ENCODE measurements at regions not wholly inside any gene's neighbourhood (a gene's known extent, or its start where the extent isn't known, plus 50 kb on each side); places are given as distances from the start of the nearest gene placed in this dataset.
"Not testable (repeated sequence)": the region's sequence is repeated elsewhere in the genome, so short reads cannot be mapped to it uniquely, and the experiment has no call there.

- DNase-seq (ENCODE audit: extremely low read depth, low read depth): no peak
- H3K4me3 ChIP-seq (replicated peaks; ENCODE audit: low read depth, low read length): no peak overlapping the region
- TF ChIP-seq CTCF (IDR thresholded peaks at IDR 0.05; ENCODE audit: low read depth, low read length, missing control alignments): no peak
Observed at GRCh38 chr3:3927965-3928364, 128.7 kb downstream of the LRRN1 start.

- H3K4me3 ChIP-seq (replicated peaks; ENCODE audit: low read depth, low read length); DNase-seq (ENCODE audit: extremely low read depth, low read depth): not testable (repeated sequence)
Observed at GRCh38 chr3:3941380-3941779, 142.1 kb downstream of the LRRN1 start.

- no peak overlapping the region for H3K4me3 ChIP-seq (replicated peaks; ENCODE audit: low read depth, low read length)
- no peak for TF ChIP-seq CTCF (IDR thresholded peaks at IDR 0.05; ENCODE audit: low read depth, low read length, missing control alignments)
- no peak for DNase-seq (ENCODE audit: extremely low read depth, low read depth)
Observed at GRCh38 chr3:3951071-3951470, 151.8 kb downstream of the LRRN1 start.

GRCh38 chr3:3951501-3951900 is 152.3 kb downstream of the LRRN1 start:
- H3K4me3 ChIP-seq (replicated peaks; ENCODE audit: low read depth, low read length): no peak overlapping the region
- DNase-seq (ENCODE audit: extremely low read depth, low read depth): no peak
- TF ChIP-seq CTCF (IDR thresholded peaks at IDR 0.05; ENCODE audit: low read depth, low read length, missing control alignments): no peak

GRCh38 chr3:3962867-3963266 is 163.6 kb downstream of the LRRN1 start:
- H3K4me3 ChIP-seq (replicated peaks; ENCODE audit: low read depth, low read length); DNase-seq (ENCODE audit: extremely low read depth, low read depth): not testable (repeated sequence)

- H3K4me3 ChIP-seq (replicated peaks; ENCODE audit: low read depth, low read length): no peak overlapping the region
- no peak for DNase-seq (ENCODE audit: extremely low read depth, low read depth)
- TF ChIP-seq CTCF (IDR thresholded peaks at IDR 0.05; ENCODE audit: low read depth, low read length, missing control alignments): no peak
Observed at GRCh38 chr3:3984053-3984452, 184.8 kb downstream of the LRRN1 start.

- DNase-seq (ENCODE audit: extremely low read depth, low read depth): no peak
- no peak for TF ChIP-seq CTCF (IDR thresholded peaks at IDR 0.05; ENCODE audit: low read depth, low read length, missing control alignments)
- H3K4me3 ChIP-seq (replicated peaks; ENCODE audit: low read depth, low read length): no peak overlapping the region
Observed at GRCh38 chr3:3991598-3991997, 192.4 kb downstream of the LRRN1 start.

- H3K4me3 ChIP-seq (replicated peaks; ENCODE audit: low read depth, low read length): no peak overlapping the region
- DNase-seq (ENCODE audit: extremely low read depth, low read depth): no peak
- TF ChIP-seq CTCF (IDR thresholded peaks at IDR 0.05; ENCODE audit: low read depth, low read length, missing control alignments): no peak
Observed at GRCh38 chr3:3992312-3992874, 193.2 kb downstream of the LRRN1 start.
